ENCODE measurements at regions not wholly inside any gene's neighbourhood (a gene's known extent, or its start where the extent isn't known, plus 50 kb on each side); places are given as distances from the start of the nearest gene placed in this dataset.

DNA sequence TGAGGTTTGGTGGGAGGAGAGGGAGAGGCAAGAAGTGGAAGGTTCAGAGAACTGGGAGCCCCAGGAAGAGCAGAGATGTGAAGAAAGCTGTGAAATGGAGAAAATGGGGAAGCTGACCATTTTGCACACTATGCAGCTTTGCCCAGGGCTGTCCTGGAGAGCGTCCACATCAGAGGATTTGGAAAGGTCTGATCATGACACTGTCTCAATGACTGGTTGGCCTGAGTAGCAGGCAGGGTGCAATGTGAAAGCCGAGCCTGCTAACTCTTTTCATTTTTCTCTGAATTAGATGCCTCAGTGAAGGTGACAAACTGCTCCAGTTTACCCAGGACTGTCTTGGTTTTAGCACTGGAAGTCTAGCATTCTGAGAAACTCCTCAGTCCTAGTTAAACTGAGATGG lies 330.1 kb upstream of the RPS6KA3 start:
- POLR2A ChIA-PET = no interaction called here
- no peak for DNase-seq (ENCODE audit: low read depth, low spot score)
- CTCF ChIA-PET = no interaction called here
- TF ChIP-seq, protein P1, sequence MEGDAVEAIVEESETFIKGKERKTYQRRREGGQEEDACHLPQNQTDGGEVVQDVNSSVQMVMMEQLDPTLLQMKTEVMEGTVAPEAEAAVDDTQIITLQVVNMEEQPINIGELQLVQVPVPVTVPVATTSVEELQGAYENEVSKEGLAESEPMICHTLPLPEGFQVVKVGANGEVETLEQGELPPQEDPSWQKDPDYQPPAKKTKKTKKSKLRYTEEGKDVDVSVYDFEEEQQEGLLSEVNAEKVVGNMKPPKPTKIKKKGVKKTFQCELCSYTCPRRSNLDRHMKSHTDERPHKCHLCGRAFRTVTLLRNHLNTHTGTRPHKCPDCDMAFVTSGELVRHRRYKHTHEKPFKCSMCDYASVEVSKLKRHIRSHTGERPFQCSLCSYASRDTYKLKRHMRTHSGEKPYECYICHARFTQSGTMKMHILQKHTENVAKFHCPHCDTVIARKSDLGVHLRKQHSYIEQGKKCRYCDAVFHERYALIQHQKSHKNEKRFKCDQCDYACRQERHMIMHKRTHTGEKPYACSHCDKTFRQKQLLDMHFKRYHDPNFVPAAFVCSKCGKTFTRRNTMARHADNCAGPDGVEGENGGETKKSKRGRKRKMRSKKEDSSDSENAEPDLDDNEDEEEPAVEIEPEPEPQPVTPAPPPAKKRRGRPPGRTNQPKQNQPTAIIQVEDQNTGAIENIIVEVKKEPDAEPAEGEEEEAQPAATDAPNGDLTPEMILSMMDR (IDR thresholded peaks at IDR 0.05; ENCODE audit: insufficient read depth, low read length, missing control alignments) = no peak
- H3K4me3 ChIP-seq (ENCODE audit: low read depth, low read length) = no peak overlapping the region

DNA sequence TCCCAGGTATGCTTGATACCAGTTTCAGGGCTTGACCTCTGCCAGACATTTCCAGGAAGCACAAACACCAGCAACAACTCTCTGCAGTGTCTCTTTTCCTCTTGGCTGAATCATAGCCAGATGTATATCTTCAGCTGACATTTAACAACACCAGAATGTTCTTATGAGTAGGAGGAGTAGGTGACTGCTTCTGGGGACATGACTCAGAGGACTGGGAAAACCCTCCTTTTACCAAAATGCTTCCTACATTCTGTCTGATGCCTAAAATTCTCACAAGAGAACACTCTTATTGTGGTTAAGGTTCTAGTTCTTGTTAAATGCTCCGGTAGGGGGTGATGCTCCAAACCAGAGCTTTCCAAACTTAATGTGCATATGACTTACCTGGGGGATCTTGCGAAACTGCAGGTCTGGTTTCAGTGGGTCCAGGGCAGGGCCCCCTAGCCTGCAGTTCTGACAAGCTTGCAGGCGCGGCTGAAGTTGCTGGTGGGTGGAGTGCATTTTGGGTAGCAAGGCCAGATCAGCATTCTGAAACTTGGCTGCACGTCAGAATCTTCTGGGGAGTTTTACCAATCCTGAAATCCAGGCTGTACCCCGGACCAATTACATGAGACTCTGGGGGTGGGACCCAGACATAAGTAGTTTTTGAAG lies 329.3 kb upstream of the RPS6KA3 start:
- CTCF ChIA-PET = no interaction called here
- H3K4me3 ChIP-seq (ENCODE audit: low read depth, low read length) = no peak overlapping the region
- POLR2A ChIA-PET = no interaction called here
- TF ChIP-seq, protein P1 (IDR thresholded peaks at IDR 0.05; ENCODE audit: insufficient read depth, low read length, missing control alignments) = no peak
- no peak for DNase-seq (ENCODE audit: low read depth, low spot score)

DNA sequence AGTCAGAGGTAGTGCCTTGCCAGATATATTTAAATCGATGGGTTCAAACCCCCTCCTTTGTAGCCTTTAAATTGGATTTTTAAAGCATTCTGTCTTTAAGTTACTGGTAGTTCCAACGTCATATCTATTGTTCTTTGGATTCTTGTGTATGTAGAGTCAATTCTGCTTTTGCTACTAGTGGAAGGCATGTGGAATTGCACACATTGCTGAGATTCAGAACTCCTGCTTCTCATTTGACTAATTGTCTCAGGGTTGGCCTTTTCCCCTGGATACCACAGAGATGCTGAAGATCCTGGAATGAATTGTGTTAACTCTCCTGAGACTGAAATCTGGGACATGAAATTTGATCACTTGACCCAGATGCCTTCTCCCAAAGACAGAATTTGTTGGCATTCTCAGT lies 328.3 kb upstream of the RPS6KA3 start:
- DNase-seq (ENCODE audit: low read depth, low spot score) = no peak
- TF ChIP-seq, protein P1 (IDR thresholded peaks at IDR 0.05; ENCODE audit: insufficient read depth, low read length, missing control alignments) = no peak
- POLR2A ChIA-PET = no interaction called here
- CTCF ChIA-PET = no interaction called here
- H3K4me3 ChIP-seq (ENCODE audit: low read depth, low read length) = no peak overlapping the region

- H3K4me3 ChIP-seq (ENCODE audit: low read depth, low read length) = no peak overlapping the region
- ChIA-PET CTCF (no interaction called here), POLR2A (no interaction called here)
- DNase-seq (ENCODE audit: low read depth, low spot score) = no peak
- TF ChIP-seq, protein P1 (IDR thresholded peaks at IDR 0.05; ENCODE audit: insufficient read depth, low read length, missing control alignments) = no peak
Observed at GRCh38 chrX:20593836-20594235, 327.1 kb upstream of the RPS6KA3 start.

DNA sequence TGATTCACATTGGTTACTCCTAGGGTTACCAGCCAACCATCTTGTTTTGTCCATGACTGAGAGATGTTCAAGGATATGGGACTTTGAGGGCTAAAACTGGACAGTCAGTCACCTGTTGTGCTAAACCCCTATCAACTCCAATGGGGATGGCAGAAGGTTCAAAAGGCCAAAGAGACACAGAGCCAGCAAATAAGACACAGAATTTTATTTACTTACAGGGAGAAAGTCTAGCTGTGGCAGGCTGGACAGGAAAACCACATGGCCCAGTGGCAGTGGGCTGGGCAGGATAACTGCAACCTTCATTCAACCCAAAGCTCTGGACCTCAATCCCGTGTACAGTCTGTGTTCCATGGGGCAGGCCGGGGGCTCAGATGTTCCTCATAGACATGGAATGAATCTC lies 326.7 kb upstream of the RPS6KA3 start:
- no peak overlapping the region for H3K4me3 ChIP-seq (ENCODE audit: low read depth, low read length)
- ChIA-PET POLR2A (no interaction called here), CTCF (no interaction called here)
- TF ChIP-seq, protein P1 (IDR thresholded peaks at IDR 0.05; ENCODE audit: insufficient read depth, low read length, missing control alignments) = no peak
- DNase-seq (ENCODE audit: low read depth, low spot score) = no peak

GRCh38 chrX:20591246-20591645 lies 324.5 kb upstream of the RPS6KA3 start:
- H3K4me3 ChIP-seq (ENCODE audit: low read depth, low read length) = no peak overlapping the region
- CTCF ChIA-PET = no interaction called here
- TF ChIP-seq, protein P1 (IDR thresholded peaks at IDR 0.05; ENCODE audit: insufficient read depth, low read length, missing control alignments) = no peak
- POLR2A ChIA-PET = no interaction called here
- DNase-seq (ENCODE audit: low read depth, low spot score) = no peak
